Globus pallidus (tissue), 1 donor: ENCODE measurements at regions not wholly inside any gene's neighbourhood (a gene's known extent, or its start where the extent isn't known, plus 50 kb on each side); places are given as distances from the start of the nearest gene placed in this dataset.
"Not testable (repeated sequence)": the region's sequence is repeated elsewhere in the genome, so short reads cannot be mapped to it uniquely, and the experiment has no call there.

ENCODE experiments used
- DNase-seq: peaks from one replicate; pipeline ENCODE4 v3.0.0-alpha.2; 2015; ENCODE audit warnings: low spot score

DNA sequence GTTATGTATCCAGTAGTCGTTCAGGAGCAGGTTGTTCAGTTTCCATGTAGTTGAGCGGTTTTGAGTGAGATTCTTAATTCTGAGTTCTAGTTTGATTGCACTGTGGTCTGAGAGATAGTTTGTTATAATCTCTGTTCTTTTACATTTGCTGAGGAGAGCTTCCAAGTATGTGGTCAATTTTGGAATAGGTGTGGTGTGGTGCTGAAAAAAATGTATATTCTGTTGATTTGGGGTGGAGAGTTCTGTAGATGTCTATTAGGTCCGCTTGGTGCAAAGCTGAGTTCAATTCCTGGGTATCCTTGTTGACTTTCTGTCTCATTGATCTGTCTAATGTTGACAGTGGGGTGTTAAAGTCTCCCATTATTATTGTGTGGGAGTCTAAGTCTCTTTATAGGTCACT lies 68.6 kb upstream of the IZUMO1R start:
- DNase-seq, result not testable (repeated sequence)

DNA sequence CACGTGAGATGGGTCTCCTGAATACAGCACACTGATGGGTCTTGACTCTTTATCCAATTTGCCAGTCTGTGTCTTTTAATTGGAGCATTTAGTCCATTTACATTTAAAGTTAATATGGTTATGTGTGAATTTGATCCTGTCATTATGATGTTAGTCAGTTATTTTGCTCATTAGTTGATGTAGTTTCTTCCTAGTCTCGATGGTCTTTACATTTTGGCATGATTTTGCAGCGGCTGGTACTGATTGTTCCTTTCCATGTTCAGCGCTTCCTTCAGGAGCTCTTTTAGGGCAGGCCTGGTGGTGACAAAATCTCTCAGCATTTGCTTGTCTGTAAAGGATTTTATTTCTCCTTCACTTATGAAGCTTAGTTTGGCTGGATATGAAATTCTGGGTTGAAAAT lies 68.0 kb upstream of the IZUMO1R start:
- not testable (repeated sequence) for DNase-seq

DNA sequence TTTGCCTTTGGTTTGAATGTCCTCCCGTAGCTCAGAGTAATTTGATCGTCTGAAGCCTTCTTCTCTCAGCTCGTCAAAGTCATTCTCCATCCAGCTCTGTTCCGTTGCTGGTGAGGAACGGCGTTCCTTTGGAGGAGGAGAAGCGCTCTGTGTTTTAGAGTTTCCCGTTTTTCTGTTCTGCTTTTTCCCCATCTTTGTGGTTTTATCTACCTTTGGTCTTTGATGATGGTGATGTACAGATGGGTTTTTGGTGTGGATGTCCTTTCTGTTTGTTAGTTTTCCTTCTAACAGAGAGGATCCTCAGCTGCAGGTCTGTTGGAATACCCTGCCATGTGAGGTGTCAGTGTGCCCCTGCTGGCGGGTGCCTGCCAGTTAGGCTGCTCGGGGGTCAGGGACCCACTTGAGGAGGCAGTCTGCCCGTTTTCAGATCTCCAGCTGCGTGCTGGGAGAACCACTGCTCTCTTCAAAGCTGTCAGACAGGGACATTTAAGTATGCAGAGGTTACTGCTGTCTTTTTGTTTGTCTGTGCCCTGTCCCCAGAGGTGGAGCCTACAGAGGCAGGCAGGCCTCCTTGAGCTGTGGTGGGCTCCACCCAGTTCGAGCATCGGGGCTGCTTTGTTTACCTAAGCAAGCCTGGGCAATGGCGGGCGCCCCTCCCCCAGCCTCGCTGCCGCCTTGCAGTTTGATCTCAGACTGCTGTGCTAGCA lies 66.8 kb upstream of the IZUMO1R start:
- DNase-seq, result not testable (repeated sequence)

DNA sequence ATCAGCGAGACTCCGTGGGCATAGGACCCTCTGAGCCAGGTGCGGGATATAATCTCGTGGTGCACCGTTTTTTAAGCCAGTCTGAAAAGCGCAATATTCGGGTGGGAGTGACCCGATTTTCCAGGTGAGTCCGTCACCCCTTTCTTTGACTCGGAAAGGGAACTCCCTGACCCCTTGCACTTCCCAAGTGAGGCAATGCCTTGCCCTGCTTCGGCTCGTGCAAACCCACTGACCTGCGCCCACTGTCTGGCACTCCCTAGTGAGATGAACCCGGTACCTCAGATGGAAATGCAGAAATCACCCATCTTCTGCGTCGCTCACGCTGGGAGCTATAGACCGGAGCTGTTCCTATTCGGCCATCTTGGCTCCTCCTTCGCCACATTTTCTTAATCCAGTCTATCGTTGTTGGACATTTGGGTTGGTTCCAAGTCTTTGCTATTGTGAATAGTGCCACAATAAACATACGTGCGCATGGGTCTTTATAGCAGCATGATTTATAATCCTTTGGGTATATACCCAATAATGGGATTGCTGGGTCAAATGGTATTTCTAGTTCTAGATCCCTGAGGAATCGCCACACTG lies 66.1 kb upstream of the IZUMO1R start:
- DNase-seq, result peak; percentile 3

DNA sequence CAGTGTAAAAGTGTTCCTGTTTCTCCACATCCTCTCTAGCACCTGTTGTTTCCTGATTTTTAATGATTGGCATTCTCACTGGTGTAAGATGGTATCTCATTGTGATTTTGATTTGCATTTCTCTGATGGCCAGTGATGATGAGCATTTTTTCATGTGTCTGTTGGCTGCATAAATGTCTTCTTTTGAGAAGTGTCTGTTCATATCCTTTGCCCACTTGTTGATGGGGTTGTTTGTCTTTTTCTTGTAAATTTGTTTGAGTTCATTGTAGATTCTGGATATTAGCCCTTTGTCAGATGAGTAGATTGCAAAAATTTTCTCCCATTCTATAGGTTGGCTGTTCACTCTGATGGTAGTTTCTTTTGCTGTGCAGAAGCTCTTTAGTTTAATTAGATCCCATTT lies 65.6 kb upstream of the IZUMO1R start:
- not testable (repeated sequence) for DNase-seq

DNA sequence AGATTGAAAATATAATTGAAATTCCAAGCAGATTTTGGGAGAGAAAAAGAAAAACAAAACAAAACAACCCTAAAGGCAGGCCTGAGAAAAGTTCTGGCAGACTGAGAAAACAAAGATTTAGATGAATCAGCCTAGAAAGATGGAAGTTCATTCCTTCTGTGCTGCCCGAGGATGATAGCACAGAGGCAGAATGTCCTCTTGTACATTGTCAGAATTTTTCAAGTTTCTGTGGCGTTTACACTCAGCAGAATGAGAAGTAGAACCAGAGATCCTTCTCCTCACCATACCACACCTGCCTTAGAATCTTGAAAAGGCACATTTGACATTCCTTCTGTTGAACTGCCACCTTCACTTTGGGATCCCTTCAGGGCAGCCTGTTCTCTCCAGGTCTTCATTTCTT lies 62.5 kb upstream of the IZUMO1R start:
- no peak for DNase-seq

DNA sequence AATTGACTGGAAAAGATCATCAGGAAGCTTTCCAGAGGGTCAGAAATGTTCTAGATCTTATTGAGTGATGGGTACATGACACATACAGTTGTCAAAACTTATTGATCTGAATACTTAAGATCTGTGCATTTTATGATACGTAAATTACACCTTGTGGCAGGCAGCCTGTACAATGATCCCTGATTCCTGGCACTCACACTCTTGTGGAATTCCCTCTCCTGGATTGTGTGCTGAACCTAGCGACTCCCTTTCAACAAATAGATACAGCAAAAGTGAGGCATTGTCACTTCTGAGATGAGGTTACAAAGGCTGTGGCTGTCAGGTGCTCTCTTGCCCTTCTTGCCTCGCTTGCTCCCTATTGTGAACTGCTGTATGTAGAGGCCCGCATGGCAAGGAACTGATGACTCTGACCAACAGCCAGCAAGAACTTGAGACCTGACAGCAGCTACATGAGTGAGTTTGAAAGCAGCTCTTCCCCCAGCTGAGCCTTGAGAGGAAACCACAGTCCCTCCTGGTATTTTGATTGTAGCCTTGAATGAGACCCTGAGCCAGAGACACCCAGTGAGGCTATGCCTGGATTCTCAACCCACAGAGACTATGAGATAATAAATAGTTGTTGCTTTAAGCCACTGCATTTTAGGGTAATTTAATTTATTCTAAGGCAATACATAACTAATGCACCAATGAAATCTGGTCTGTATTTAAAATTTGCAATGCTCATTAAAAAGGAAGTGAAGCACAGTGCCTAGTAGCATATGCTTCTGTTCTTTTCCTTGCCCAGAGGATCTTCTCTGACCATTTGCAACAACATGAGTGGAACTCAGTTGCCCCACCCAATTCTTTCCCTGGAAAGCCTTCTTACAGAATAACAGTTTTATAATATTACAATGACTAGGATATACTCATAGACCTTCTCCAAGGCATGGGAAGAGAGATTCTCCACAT lies 60.5 kb upstream of the IZUMO1R start:
- no peak for DNase-seq

DNA sequence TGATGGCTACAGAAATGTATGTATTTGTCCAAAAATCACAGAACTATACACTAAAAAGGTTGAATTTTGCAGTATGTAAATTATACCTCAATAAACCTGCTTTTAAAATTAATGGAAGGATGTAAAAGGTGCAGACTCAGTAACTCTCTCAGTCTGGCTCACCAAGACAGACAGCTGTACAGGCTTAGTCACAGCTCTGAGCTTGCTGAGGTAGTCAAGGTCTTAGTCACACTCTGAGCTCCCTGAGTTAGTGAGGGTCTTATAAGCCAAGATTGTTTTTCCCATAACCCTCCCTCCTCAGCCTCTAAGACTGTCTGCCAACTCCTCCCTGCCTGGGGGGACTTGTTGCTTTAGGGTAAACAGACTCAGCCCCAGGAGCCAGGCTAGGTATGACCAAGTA lies 59.3 kb upstream of the IZUMO1R start:
- DNase-seq, result no peak

DNA sequence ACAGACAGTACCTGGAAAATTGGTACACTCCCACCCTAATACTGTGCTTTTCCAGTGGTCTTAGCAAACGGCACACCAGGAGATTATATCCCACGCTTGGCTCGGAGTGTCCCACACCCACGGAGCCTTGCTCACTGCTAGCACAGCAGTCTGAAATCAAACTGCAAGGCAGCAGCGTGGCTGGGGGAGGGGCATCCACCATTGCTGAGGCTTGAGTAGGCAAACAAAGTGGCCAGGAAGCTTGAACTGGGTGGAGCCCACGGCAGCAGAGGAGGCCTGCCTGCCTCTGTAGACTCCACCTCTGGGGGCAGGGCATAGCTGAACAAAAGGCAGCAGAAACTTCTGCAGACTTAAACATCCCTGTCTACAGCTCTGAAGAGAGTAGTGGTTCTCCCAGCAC lies 56.1 kb upstream of the IZUMO1R start:
- DNase-seq, result not testable (repeated sequence)

DNA sequence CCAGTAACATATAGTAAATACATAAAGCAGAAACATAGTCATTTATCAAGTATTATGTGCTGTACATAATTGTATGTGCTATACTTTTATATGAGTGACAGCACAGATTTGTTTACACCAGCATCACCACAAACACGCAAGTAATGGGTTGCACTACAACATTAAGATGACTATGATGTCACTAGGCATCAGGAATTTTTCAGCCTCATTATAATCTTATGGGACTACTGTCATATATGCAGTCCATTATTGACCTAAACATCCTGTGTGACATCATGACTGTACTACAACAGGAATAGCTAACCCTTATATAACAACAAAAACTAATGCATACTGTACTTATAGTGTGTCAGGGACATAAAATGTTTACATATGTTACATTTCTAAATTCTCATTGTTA lies 50.2 kb upstream of the IZUMO1R start:
- no peak for DNase-seq
